ENCODE measurements at regions not wholly inside any gene's neighbourhood (a gene's known extent, or its start where the extent isn't known, plus 50 kb on each side); places are given as distances from the start of the nearest gene placed in this dataset.
"Not testable (repeated sequence)": the region's sequence is repeated elsewhere in the genome, so short reads cannot be mapped to it uniquely, and the experiment has no call there.

DNA sequence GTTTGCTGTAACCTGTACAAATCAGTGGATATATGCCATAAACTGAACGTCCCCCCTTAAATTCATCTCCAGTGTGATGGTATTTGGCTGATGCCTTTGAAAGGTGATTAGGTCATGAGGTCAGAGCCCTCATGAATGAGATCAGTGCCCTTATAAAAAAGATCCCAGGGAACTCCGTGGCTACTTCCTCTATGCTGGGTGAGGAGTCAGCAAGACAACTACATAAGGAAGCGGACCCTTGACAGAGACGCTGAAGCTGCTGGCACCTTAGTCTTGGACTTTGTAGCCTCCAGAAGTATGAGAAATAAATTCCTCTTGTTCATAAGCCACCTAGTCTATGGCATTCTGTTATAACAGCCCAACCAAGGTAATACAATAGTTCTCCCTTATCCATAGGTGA lies 215.1 kb upstream of the ZNF608 start:
- intact Hi-C loops (cut with micrococcal nuclease), result no loop called here

DNA sequence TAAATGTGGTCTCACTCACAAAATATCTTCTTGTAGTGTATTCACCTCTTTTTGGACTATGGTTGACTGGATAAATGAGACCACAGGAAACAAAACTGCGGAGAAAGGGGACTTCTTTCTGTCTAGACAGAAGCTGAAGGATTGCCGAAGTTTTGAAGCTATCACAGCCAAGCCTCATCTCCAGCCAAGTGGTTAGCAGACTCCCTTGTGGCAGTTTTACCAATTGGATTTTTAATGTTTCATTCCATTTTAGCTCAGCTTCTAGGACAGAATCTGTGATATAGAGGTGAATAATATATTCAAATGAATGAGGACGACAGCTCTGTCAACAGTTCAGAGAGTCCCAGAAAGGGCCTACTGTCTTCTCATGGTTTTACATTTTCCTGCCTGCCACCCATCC lies 215.7 kb upstream of the ZNF608 start:
- intact Hi-C loops (cut with micrococcal nuclease), result no loop called here

DNA sequence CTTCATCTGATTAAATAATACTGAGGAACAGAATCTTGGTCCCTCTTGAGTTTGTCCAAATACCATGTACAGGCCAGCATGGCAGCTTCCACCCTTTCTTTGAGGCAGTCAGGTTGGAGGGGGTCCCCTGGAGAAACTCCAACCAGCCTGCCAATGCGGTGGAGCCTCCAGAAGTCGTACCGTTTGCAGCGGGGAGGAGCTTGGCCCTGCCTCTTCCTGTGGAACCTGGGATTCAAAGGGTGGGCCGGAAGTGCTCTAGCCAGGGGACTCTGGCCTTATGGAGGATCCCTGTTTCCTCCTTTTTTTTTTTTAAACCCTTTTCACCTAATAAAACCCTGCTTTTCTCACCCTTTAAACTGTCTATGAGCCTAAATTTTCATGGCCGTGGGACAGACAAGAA lies 216.3 kb upstream of the ZNF608 start:
- intact Hi-C loops (cut with micrococcal nuclease), result no loop called here

DNA sequence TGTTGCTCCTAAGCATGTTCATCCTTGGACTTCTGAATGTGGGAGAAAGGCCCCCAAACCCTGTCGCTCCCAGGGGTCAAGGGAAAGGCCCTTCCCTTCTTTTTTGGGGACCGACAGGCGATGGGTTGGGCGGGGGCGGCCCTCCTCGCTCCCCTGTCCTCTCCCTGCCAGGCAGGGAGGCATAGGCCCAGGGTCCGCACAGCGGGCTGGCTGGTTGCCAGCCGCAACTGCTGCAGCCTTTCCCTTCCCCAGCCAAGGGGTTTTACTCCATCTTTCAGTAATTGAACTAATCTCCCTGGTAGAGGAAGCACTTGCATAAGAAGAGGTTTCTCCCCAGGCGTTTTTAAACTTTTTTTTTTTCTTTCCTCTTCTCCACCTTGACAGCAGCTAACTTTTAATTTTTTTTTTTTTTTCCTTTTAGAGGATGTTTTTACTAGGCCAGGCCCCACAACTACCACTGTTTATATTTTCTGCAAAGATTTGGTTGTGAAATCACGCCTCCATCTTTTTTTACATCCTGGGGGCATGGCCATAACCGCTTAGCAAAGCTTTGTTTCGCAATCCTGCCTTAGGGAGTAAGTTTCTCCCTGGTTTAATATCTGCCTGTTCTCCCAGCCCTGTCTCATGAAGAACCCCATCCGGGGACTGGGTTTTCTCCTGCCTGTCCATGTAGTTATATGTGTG lies 216.9 kb upstream of the ZNF608 start:
- intact Hi-C loops (cut with micrococcal nuclease), result no loop called here

DNA sequence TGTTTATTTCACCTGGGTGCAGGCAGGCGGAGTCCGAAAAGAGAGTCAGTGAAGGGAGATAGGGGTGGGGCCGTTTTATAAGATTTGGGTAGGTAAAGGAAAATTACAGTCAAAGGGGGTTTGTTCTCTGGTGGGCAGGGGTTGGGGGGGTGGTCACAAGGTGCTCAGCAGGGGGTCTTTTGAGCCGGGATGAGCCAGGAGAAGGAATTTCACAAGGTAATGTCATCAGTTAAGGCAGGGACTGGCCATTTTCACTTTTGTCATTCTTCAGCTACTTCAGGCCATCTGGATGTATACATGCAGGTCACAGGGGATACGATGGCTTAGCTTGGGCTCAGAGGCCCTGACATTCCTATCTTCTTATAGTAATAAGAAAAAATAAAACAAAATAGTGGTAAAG lies 220.3 kb upstream of the ZNF608 start:
- intact Hi-C loops (cut with micrococcal nuclease), result not testable (repeated sequence)

DNA sequence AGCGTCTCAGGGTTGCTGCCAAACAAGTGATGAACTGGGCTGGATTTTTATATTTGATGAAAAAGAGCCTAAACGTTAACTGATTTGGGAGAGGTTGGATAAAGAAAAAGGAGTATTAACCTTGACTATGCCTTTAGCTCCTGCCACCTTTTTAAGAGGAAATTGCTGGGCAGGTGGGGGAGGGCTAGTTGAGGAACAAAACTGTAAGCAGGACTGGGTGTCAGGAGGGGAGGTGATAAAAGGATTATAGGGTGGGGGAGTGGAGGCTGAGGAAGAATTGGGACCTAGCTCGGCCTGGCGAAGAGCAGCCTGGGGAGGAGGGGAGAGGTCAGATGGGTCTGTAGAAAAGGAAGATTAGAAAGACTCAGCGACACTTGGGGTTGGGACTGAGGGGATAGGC lies 223.9 kb upstream of the ZNF608 start:
- intact Hi-C loops (cut with micrococcal nuclease), result not testable (repeated sequence)

DNA sequence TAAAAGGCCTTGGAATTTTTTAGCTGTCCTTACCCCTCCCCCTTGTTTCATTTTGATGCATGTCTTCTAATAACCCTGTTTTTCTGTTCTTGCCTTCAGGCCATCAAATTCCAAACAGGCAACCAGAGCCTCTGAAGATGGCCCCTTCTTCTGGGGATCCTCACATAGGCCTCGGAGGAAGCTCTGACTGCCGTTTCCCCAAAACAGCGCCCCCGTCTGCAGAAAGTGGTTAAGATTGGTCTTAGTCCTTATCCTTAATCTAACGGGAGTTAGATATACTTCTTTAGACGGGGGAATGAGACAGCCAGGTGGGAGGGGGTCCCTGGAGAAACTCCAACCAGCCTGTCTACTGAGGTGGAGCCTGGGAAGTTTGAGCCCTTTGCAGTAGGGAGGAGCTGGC lies 226.3 kb upstream of the ZNF608 start:
- intact Hi-C loops (cut with micrococcal nuclease), result no loop called here

DNA sequence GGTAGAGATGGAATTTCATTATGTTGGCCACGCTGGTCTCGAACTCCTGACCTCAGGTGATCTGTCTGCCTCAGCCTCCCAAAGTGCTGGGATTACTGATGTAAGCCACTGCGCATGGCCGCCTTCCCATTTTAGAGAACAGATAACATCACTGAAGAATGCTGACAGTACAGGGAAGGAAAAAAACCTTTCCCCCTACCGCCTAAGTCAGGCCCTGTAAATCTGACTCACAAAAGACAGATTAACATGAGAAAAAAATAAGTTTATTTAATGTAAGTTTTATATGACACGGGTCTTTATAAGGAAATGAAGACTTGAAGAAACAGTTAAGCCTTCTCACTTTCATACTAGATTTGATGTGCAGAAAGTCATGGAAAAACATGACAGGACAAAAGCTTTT lies 227.2 kb upstream of the ZNF608 start:
- intact Hi-C loops (cut with micrococcal nuclease), result no loop called here

DNA sequence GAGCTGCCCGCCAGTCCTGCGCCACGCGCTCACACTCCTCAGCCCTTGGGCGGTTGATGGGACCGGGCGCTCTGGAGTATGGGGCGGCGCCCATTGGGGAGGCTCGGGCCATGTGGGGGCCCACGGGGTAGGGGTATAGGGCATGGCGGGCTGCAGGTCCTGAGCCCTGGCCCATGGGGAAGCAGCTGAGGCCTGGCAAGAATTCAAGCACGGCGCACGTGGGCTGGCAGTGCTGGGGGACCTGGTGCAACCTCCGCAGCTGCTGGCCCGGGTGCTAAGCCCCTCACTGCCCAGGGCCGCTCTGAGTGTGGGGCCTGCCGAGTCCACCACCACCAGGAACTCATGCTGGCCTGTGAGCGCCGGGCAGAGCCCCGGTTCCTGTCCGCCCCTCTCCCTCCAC lies 229.6 kb upstream of the ZNF608 start:
- intact Hi-C loops (cut with micrococcal nuclease), result no loop called here

DNA sequence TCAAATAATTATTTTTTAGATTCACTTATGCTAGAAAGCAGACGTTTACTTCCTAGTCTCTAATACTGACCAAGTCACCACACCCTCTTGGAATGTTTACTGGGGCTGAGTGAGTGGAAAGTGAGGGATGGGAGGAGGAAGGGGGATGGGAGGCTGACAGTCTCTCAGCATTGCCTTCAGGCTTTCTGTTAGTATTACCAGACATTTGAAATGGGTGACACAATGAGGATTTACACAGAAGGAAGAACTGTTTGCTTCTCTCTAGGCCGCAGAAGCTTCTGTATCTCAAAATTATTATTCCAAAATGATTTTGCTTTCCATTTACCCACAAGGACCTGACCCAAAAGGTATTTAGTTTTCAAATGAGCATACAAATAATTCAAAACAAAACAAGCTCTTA lies 232.8 kb upstream of the ZNF608 start:
- intact Hi-C loops (cut with micrococcal nuclease), result no loop called here

DNA sequence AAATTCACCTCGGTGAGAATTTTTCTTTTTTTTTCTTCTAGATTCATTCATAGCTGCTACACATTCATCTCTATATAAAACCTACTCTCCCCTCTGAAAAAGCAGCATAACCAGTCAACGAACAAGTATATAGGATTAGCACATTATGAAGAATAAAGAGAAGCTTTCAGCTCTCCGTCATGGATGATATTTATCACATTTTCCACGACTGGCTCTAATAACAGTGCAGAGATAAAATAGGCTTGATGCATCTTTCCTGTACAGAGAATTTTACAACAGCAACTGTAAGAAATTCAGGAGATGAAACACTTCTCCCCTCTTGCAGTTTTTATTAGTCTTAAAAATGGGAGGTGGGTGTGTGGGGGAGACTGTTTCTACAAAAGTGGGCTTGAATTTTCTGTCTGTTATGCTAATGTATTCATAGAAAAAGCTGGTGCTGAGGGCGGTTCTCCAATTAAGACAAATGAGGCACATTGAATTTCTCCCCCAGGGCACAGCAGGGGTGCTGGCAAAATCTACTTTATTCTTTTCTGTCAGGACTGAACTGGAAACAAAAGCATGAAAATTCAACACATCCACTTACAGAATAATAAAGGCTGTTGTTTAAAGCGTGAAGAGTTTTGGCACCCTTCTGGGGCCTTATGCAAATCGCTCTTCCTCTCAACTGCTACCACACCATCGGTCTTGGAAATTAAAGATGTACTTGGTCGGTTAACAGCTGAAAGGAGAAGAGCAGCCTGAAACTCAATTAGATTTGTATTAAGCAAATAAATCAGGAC lies 233.9 kb upstream of the ZNF608 start:
- intact Hi-C loops (cut with micrococcal nuclease), result no loop called here

DNA sequence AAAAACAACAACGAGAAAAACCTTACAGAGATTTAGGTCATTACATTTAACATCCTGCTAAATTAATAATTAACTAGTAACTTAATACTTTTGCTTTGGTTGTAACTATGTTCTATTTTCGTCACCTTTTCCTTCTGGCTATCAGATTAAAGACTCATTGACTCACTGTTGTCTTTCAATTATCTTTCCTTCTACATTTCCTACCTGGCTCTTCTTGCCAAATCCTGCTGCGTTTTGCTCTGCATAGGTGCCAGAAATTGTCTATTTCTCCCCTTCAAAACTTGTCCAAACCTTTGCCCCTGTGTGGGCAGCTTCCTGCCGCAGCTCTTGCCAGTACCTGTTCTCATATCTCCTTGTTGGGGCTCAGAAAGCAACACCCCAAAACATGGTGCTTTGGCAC lies 235.5 kb upstream of the ZNF608 start:
- intact Hi-C loops (cut with micrococcal nuclease), result no loop called here

DNA sequence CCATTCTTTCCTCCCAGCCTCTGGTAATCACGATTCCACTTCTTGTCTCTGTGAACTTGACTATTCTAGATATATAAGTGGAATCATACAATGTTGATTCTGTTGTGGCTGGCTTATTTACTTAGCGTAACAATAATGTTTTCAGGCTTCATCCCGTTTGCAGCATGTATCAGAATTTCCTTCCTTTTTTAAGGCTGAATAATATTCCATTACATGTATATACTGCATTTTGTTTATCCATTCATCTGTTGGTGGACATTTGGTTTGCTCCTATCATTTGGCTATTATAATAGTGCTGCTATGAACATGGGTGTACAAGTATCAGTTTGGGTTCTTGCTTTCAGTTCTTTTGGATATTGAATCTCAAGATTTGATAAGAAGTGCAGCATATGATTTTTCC lies 239.7 kb upstream of the ZNF608 start:
- intact Hi-C loops (cut with micrococcal nuclease), result no loop called here

DNA sequence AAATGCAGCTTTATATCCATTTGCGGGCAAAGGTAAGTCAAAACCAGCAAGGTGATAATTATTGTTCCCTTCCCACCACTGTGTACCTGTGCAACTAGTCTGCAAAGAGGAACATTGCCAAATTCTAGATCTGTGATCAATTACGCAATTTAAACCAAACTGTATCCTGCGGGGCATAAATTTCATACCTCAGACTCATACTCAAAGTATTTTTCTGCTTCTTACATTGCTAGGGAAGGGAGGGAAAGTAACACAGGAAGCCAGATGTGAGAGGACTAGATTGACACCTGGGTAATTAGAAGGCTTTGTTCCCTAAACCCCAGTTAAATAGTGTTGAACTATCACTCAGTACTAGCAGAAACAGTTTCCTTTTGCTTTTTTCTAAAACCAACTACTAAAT lies 240.2 kb upstream of the ZNF608 start:
- intact Hi-C loops (cut with micrococcal nuclease), result no loop called here

DNA sequence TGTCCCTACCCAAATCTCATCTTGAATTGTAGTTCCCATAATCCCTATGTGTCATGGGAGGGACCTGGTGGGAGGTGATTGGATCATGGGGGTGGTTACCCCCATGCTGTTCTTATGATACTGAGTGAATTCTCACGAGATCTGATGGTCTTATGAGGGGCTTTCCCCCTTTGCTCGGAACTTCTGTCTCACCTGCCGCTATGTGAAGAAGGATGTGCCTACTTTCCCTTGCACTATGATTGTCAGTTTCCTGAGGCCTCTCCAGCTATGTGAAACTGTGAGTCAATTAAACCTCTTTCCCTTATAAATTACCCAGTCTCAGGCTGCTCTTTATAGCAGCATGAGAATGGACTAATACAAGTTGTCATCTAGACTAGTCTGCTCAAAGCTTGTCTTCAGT lies 241.3 kb upstream of the ZNF608 start:
- intact Hi-C loops (cut with micrococcal nuclease), result not testable (repeated sequence)

DNA sequence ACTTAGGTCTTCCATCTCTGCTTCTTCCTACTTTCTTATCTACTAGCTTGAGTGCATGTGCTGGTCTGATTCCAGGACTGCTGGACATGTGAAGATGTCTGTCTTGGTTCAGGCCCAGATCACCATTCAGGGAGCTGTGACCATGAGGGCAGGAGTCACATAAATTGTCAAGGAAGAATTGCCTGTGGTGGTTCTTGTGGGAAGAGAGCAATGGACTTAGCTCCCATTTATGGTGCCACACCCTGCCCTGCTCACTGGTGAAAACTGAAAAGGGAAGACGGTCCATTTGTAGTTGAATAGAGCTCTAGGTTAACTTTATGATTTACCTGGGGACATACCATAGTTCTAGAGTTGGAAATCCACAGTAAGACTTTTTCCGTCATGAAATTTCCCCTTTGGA lies 244.3 kb upstream of the ZNF608 start:
- intact Hi-C loops (cut with micrococcal nuclease), result no loop called here

DNA sequence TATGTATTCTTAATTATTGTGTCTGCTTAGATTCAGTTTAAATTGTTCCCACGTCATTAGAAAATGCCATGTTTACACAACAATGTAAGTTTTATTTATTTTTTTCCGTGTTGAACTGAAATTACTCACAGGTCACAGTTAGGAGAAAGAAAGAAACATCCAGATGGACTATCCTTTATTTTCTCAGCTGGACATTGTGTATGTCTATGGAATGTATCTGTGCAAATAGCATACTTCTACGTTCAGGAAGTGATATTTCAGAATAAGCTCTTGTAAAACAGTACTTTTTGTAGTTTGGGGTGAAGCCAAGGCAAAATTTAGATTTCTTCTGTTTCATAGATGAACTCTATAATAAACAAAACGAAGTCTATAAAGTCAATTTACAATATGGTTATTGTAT lies 249.0 kb upstream of the ZNF608 start:
- intact Hi-C loops (cut with micrococcal nuclease), result no loop called here

DNA sequence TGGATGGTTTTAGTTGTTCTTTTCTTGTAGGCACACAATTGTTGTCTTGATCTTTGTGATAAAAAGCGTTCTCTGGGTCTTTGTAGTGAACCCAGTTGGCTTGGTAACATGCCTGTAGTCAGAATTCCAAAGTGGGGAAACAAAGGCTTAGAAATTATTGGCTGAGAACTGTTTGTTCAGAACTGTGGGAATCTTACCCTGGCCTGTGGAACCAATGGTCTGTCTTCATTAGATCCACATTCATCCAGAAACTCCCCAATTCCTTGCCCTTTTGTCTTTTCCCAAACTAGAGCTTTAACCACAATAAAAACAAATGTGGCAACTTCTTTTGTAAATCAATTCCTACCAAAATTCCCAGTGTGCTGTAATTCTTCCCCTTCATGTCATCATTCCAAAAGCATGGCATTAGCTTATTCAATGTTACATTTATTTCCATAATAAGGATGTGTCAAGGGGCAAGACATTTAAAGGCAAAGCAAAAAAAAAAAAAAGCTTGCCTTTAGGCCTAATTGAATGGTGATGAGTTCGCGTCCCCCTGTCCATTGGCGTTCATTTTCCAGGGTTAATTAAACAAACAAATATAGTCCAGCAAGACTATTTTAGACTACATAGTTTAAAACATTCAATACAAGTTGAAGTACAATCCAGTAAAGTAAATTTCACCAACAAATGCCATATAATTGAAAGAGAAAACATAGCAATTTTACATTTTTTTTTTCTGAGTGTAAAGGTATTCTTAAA lies 249.8 kb upstream of the ZNF608 start:
- intact Hi-C loops (cut with micrococcal nuclease), result no loop called here

DNA sequence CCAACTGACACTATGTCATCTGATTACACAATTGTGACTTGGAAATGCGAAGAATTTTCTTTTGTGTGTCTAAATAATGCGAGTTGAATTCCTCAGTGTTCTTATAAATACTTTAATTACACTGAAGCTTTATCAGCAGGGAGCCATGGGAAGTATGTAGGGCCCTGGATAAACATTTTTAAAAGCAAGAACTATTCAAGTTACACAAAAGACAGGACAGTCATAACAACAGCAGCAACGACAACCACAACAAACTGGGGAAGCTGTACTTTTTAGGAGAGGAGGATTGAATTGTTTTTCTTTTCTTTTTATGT lies 250.3 kb upstream of the ZNF608 start:
- intact Hi-C loops (cut with micrococcal nuclease), result no loop called here

DNA sequence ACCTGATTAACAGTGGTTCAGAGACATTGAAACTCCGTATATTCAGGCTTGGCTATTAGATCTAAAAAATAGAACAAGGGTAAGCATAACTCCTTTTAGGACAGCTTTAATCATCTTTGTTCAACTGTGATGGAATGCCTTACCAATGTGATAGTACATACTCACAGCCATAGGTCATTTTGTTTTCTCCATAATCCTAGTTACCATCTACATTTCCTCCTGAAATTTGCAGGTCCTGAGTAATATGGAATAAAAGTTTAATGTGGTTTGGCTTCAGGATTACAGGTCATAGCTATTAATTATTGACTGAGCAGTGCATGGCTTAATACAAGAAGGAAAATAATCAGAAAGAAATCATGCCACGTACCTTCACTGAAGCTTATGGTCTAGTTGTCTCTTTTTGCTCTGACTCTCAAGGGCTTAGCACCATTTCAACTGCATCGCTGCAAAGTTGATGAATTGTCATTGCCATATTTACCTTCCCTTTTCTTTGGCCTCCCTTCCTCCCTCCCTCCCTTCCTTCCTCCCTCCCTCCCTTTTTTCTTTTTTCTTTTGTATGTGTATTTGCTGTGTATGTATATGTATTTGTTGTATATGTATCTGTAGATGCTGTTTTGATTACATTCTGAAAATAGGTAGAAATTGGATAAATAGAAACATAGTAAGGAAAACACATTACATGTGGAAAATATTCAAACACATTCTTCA lies 250.9 kb upstream of the ZNF608 start:
- intact Hi-C loops (cut with micrococcal nuclease), result no loop called here

DNA sequence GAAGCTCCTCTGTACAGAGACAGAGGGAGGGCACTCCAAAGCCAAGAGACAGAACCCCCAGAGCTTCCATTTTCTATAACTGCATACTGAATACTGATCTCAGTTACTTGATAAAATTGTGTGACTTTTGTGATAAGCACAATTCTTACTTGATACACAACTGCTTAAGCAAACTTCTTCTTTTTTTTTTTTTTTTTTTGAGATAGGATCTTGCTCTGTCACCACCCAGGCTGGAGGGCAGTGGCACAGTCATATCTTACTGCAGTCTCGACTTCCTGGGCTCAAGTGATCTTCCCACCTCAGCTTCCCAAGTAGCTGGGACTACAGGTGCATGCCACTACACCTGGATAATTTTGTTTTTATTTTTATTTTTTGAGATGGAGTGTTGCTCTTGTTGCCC lies 252.1 kb upstream of the ZNF608 start:
- intact Hi-C loops (cut with micrococcal nuclease), result no loop called here
